ENCODE measurements at regions not wholly inside any gene's neighbourhood (a gene's known extent, or its start where the extent isn't known, plus 50 kb on each side); places are given as distances from the start of the nearest gene placed in this dataset.
"Not testable (repeated sequence)": the region's sequence is repeated elsewhere in the genome, so short reads cannot be mapped to it uniquely, and the experiment has no call there.

- Mint-ChIP-seq H3K4me3 (no peak overlapping the region), H3K27me3 (ENCODE audit: low read depth) (no peaks in the 10 kb centered on the region), H3K27ac (peak overlapping the region; percentile 79), H3K4me1 (peaks cover 32% of the 10 kb centered on the region), H3K36me3 (no peaks in the 10 kb centered on the region), H3K9me3 (peaks cover 4% of the 10 kb centered on the region)
- TF ChIP-seq CTCF (IDR thresholded peaks at IDR 0.05; ENCODE audit: unreplicated experiment) = no peak
- no peak for DNase-seq (ENCODE audit: low spot score in 2 of 2, unreplicated experiment in 2 of 2)
Measured at GRCh38 chr6:126664271-126664670, 324.4 kb downstream of the CENPW start.

GRCh38 chr6:126665551-126665950 is 325.6 kb downstream of the CENPW start:
- H3K27me3 Mint-ChIP-seq (ENCODE audit: low read depth) = no peaks in the 10 kb centered on the region
- peaks cover 12% of the 10 kb centered on the region for H3K9me3 Mint-ChIP-seq
- no peak for TF ChIP-seq CTCF (IDR thresholded peaks at IDR 0.05; ENCODE audit: unreplicated experiment)
- no peak for DNase-seq (ENCODE audit: low spot score in 2 of 2, unreplicated experiment in 2 of 2)
- H3K4me3 Mint-ChIP-seq = no peak overlapping the region
- H3K27ac Mint-ChIP-seq = peak overlapping the region; percentile 43
- H3K36me3 Mint-ChIP-seq = no peaks in the 10 kb centered on the region
- H3K4me1 Mint-ChIP-seq = peaks cover 32% of the 10 kb centered on the region

- no peaks in the 10 kb centered on the region for H3K36me3 Mint-ChIP-seq
- H3K27ac Mint-ChIP-seq = no peak overlapping the region
- H3K27me3 Mint-ChIP-seq (ENCODE audit: low read depth) = no peaks in the 10 kb centered on the region
- DNase-seq (ENCODE audit: low spot score in 2 of 2, unreplicated experiment in 2 of 2) = no peak
- TF ChIP-seq CTCF (IDR thresholded peaks at IDR 0.05; ENCODE audit: unreplicated experiment) = no peak
- no peak overlapping the region for H3K4me3 Mint-ChIP-seq
- H3K9me3 Mint-ChIP-seq = peaks cover 17% of the 10 kb centered on the region
- peaks cover 19% of the 10 kb centered on the region for H3K4me1 Mint-ChIP-seq
Measured at GRCh38 chr6:126667071-126667470, 327.2 kb downstream of the CENPW start.

- no peaks in the 10 kb centered on the region for H3K27me3 Mint-ChIP-seq (ENCODE audit: low read depth)
- peaks cover under 1% of the 10 kb centered on the region for H3K36me3 Mint-ChIP-seq
- peaks cover 15% of the 10 kb centered on the region for H3K4me1 Mint-ChIP-seq
- TF ChIP-seq CTCF (IDR thresholded peaks at IDR 0.05; ENCODE audit: unreplicated experiment) = no peak
- H3K27ac Mint-ChIP-seq = no peak overlapping the region
- H3K9me3 Mint-ChIP-seq = peaks cover 24% of the 10 kb centered on the region
- H3K4me3 Mint-ChIP-seq = no peak overlapping the region
- DNase-seq (ENCODE audit: low spot score in 2 of 2, unreplicated experiment in 2 of 2) = no peak
Measured at GRCh38 chr6:126667728-126668127, 327.8 kb downstream of the CENPW start.

- H3K27ac Mint-ChIP-seq = no peak overlapping the region
- H3K36me3 Mint-ChIP-seq = peaks cover 7% of the 10 kb centered on the region
- no peaks in the 10 kb centered on the region for H3K27me3 Mint-ChIP-seq (ENCODE audit: low read depth)
- no peaks in the 10 kb centered on the region for H3K4me1 Mint-ChIP-seq
- no peak for TF ChIP-seq CTCF (IDR thresholded peaks at IDR 0.05; ENCODE audit: unreplicated experiment)
- H3K4me3 Mint-ChIP-seq = no peak overlapping the region
- no peak for DNase-seq (ENCODE audit: low spot score in 2 of 2, unreplicated experiment in 2 of 2)
- peaks cover 40% of the 10 kb centered on the region for H3K9me3 Mint-ChIP-seq
Measured at GRCh38 chr6:126672649-126673048, 332.7 kb downstream of the CENPW start.

- not testable (repeated sequence) for H3K27me3 Mint-ChIP-seq (ENCODE audit: low read depth); H3K4me3 Mint-ChIP-seq; H3K36me3 Mint-ChIP-seq; H3K27ac Mint-ChIP-seq; DNase-seq (ENCODE audit: low spot score in 2 of 2, unreplicated experiment in 2 of 2); H3K4me1 Mint-ChIP-seq
- H3K9me3 Mint-ChIP-seq = peaks cover 37% of the 10 kb centered on the region
Measured at GRCh38 chr6:126673749-126674148, 333.8 kb downstream of the CENPW start.

Data from mesothelial cell of epicardium (in vitro differentiated cells).